Right lobe of liver (tissue), 4 donors: ENCODE measurements at regions not wholly inside any gene's neighbourhood (a gene's known extent, or its start where the extent isn't known, plus 50 kb on each side); places are given as distances from the start of the nearest gene placed in this dataset.

Experiments
- CTCF ChIP-seq, 4 donors: fragments of 200-600 bp in 3 of 4; fragments of 450-650 bp in 1 of 4; IDR thresholded peaks; one replicate each; pipeline versions ENCODE4 v1.5.1 to v1.8.0; 2016 to 2022; ENCODE audit warnings: antibody characterized with exemption in 4 of 4, mild to moderate bottlenecking in 2 of 4
- POLR2A ChIP-seq: fragments of 450-650 bp; IDR thresholded peaks from one replicate; pipeline ENCODE4 v1.6.1; 2017; ENCODE audit warnings: antibody characterized with exemption, mild to moderate bottlenecking
- donor health status: DM: no; HTN: no; CAD: no.
- donor health status: DM: no; HTN: no; CAD: no.
- donor health status: DM: no; HTN: yes; CAD: no.

DNA sequence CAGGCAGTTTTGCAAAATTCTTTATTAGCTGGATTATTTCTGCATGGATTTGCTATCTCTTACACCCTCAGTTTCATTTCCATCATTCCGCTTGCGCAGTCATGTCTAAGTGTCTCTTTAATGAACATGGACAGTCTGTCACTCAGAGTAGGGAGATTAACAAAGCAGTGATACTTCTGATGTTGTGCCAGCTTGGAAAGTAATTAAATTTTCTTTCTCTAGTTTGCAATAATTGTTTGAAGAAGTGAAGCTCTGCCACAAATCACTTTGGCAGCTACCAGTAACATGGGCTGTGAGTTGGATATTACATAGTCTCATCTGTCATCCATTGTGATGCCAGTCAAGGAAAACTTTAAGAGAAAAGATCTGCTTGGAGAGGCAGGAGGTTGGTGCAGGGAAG lies 324.8 kb upstream of the NWD2 start:
- TF ChIP-seq CTCF (IDR thresholded peaks at IDR 0.05) (no peak), POLR2A (no peak)
